Tibial nerve (tissue), 4 donors: ENCODE measurements at regions not wholly inside any gene's neighbourhood (a gene's known extent, or its start where the extent isn't known, plus 50 kb on each side); places are given as distances from the start of the nearest gene placed in this dataset.

Experiments
- CTCF ChIP-seq, 5 experiments: fragments of 200-600 bp in 3 of 5; fragments of 450-650 bp in 2 of 5; sonication (generic) in 3 of 5; IDR thresholded peaks; one replicate each; pipeline ENCODE4 v1.5.1; 2016 to 2019; ENCODE audit warnings: antibody characterized with exemption in 5 of 5, mild to moderate bottlenecking in 3 of 5, moderate library complexity in 2 of 5
- EP300 ChIP-seq, 2 donors: sonication (generic); formaldehyde crosslinking; IDR thresholded peaks; one replicate each; pipeline ENCODE4 v1.6.1; 2017; ENCODE audit warnings: antibody characterized with exemption in 2 of 2, mild to moderate bottlenecking in 1 of 2
- POLR2A ChIP-seq, 2 donors: fragments of 450-650 bp; IDR thresholded peaks; one replicate each; pipeline ENCODE4 v1.6.1; 2017; ENCODE audit warnings: antibody characterized with exemption in 2 of 2, mild to moderate bottlenecking in 2 of 2, moderate library complexity in 2 of 2

GRCh38 chr5:103422756-103423155 lies 139.8 kb downstream of the NUDT12 start:
- TF ChIP-seq CTCF (IDR thresholded peaks at IDR 0.05), result no peak
- TF ChIP-seq POLR2A (IDR thresholded peaks at IDR 0.05), result no peak
- TF ChIP-seq EP300 (IDR thresholded peaks at IDR 0.05), result no peak
